GM23338 (cell line): ENCODE measurements at regions not wholly inside any gene's neighbourhood (a gene's known extent, or its start where the extent isn't known, plus 50 kb on each side); places are given as distances from the start of the nearest gene placed in this dataset.

ENCODE experiments used
- ATAC-seq: fragments of 200-7000 bp; cut with Tn5 transposase; 3 replicates; pipeline ENCODE4 v1.9.1; 2020
- DNase-seq: peaks from one replicate; pipeline ENCODE4 v3.0.0-alpha.2; 2015; ENCODE audit warnings: low spot score
- H2AFZ ChIP-seq: fragments of 200-600 bp; sonication (generic); 2 replicates; pipeline ENCODE4 v1.8.0; 2016; ENCODE audit warnings: antibody characterized with exemption, mild to moderate bottlenecking, moderate library complexity
- H3F3A ChIP-seq: fragments of 200-600 bp; sonication (generic); replicated peaks from 2 replicates; pipeline ENCODE4 v1.8.0; 2017; ENCODE audit warnings: antibody characterized with exemption, mixed run types, low read depth
- H3K27ac ChIP-seq: fragments of 200-600 bp; sonication (generic); 2 replicates; pipeline ENCODE4 v1.6.1; 2016; ENCODE audit warnings: low read depth
- H3K27me3 ChIP-seq: fragments of 200-600 bp; sonication (generic); 2 replicates; pipeline ENCODE4 v1.8.0; 2016; ENCODE audit warnings: mild to moderate bottlenecking, mixed run types, moderate library complexity; ENCODE audit not compliant: insufficient read depth
- H3K36me3 ChIP-seq: fragments of 200-600 bp; sonication (generic); 2 replicates; pipeline ENCODE4 v1.8.0; 2016; ENCODE audit warnings: mild to moderate bottlenecking; ENCODE audit not compliant: insufficient read depth
- H3K4me1 ChIP-seq: fragments of 200-600 bp; sonication (generic); 2 replicates; pipeline ENCODE4 v1.8.0; 2016; ENCODE audit warnings: mild to moderate bottlenecking, moderate library complexity; ENCODE audit not compliant: insufficient read depth
- H3K4me2 ChIP-seq: fragments of 200-600 bp; sonication (generic); 2 replicates; pipeline ENCODE4 v1.7.1; 2017; ENCODE audit warnings: mixed run types
- H3K4me3 ChIP-seq: fragments of 200-600 bp; sonication (generic); 2 replicates; pipeline ENCODE4 v1.6.1; 2016; ENCODE audit warnings: mixed run types
- H3K79me2 ChIP-seq: fragments of 200-600 bp; sonication (generic); replicated peaks from 2 replicates; pipeline ENCODE4 v1.8.0; 2017; ENCODE audit warnings: mild to moderate bottlenecking; ENCODE audit not compliant: insufficient read depth
- H3K9me2 ChIP-seq: fragments of 200-600 bp; sonication (generic); 2 replicates; pipeline ENCODE4 v1.8.0; 2017; ENCODE audit not compliant: insufficient read depth
- H4K20me1 ChIP-seq: fragments of 200-600 bp; sonication (generic); replicated peaks from 2 replicates; pipeline ENCODE4 v1.8.0; 2017; ENCODE audit warnings: mild to moderate bottlenecking; ENCODE audit not compliant: insufficient read depth
- H3K27ac Mint-ChIP-seq: 2 replicates; pipeline ENCODE4 v1.8.0; 2020; ENCODE audit warnings: inconsistent platforms, mild to moderate bottlenecking, moderate library complexity, mixed read lengths
- H3K27me3 Mint-ChIP-seq: 3 replicates; pipeline ENCODE4 v1.8.0; 2022; ENCODE audit warnings: low read depth, mild to moderate bottlenecking, moderate library complexity, mixed read lengths, inconsistent platforms; ENCODE audit not compliant: insufficient read depth, poor library complexity
- H3K36me3 Mint-ChIP-seq: 3 replicates; pipeline ENCODE4 v1.8.0; 2021; ENCODE audit warnings: low read depth, mild to moderate bottlenecking, inconsistent platforms, moderate library complexity, mixed read lengths
- H3K4me1 Mint-ChIP-seq: 3 replicates; pipeline ENCODE4 v1.8.0; 2020; ENCODE audit warnings: mild to moderate bottlenecking, inconsistent platforms, mixed read lengths
- H3K4me3 Mint-ChIP-seq: 3 replicates; pipeline ENCODE4 v1.8.0; 2021; ENCODE audit warnings: moderate library complexity, mild to moderate bottlenecking, inconsistent platforms, mixed read lengths
- H3K9me3 Mint-ChIP-seq: 3 replicates; pipeline ENCODE4 v1.8.0; 2020; ENCODE audit warnings: moderate library complexity, mild to moderate bottlenecking, inconsistent platforms, mixed read lengths
- CREB1 ChIP-seq: fragments of 250-450 bp; sonication (Bioruptor Pico); IDR thresholded peaks from 2 replicates; pipeline ENCODE4 v1.5.0; 2020; ENCODE audit warnings: low read depth, mild to moderate bottlenecking, moderate library complexity
- ETS1 ChIP-seq: IDR thresholded peaks from 2 replicates; pipeline ENCODE4 v1.6.1; 2016; ENCODE audit warnings: antibody characterized with exemption
- EZH2 ChIP-seq: fragments of 200-600 bp; sonication (generic); IDR thresholded peaks from one replicate; pipeline ENCODE4 v1.8.0; 2017; ENCODE audit warnings: antibody characterized with exemption, mild to moderate bottlenecking, low read depth; ENCODE audit not compliant: unreplicated experiment
- EZH2phosphoT487 ChIP-seq: fragments of 200-600 bp; sonication (generic); IDR thresholded peaks from one replicate; pipeline ENCODE4 v1.8.1; 2018; ENCODE audit warnings: antibody characterized with exemption; ENCODE audit not compliant: unreplicated experiment
- NANOG ChIP-seq: IDR thresholded peaks from 2 replicates; pipeline ENCODE4 v1.6.1; 2016; ENCODE audit warnings: antibody characterized with exemption, borderline replicate concordance
- POLR2AphosphoS5 ChIP-seq: IDR thresholded peaks from 2 replicates; pipeline ENCODE4 v1.6.1; 2016; ENCODE audit warnings: antibody characterized with exemption, low read depth
- STAT1 ChIP-seq: IDR thresholded peaks from one replicate; pipeline ENCODE4 v1.6.1; 2016; ENCODE audit warnings: antibody characterized with exemption; ENCODE audit not compliant: unreplicated experiment
- ZNF114 ChIP-seq: fragments of 250-450 bp; sonication (Bioruptor Pico); IDR thresholded peaks from 2 replicates; pipeline ENCODE4 v1.5.0; 2020; ENCODE audit warnings: mild to moderate bottlenecking, moderate library complexity
- ZNF462 ChIP-seq: fragments of 250-450 bp; sonication (Bioruptor Pico); IDR thresholded peaks from 2 replicates; pipeline ENCODE4 v1.5.0; 2020; ENCODE audit warnings: mild to moderate bottlenecking, moderate library complexity

DNA sequence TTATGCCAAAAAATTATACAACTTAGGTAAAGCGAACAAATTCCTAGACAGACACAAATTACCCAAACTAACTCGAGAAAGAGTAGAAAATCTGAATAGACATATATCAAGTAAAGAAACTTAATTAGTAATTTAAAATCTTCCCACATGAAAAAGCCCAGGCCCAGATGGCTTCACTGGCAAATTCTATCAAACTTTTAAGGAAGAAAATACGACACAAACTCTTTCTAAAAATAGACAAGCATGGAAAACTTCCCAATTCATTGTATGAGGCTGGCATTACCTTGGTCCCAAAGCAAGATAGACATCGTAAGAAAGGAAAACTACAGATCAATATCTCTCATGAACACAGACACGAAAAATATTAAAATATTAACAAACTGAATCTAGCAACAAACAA, 135.3 kb downstream of the DRD1 start (continued):
- TF ChIP-seq ZNF462 (CRISPR knock-in tag) = no peak
- no peak for TF ChIP-seq STAT1
- TF ChIP-seq ETS1 = no peak
- no peak for TF ChIP-seq EZH2phosphoT487

- no peak for DNase-seq
- Histone ChIP-seq H3K4me2 (no peak overlapping the region), H3K9me2 (0 out of 2 replicates have a peak, but pooled peaks cover 4% of the 10 kb centered on the region), H2AFZ (no peak overlapping the region), H3K27me3 (no peaks in the 10 kb centered on the region), H3K4me1 (no peaks in the 10 kb centered on the region), H3K36me3 (no peaks in the 10 kb centered on the region), H3K27ac (no peak overlapping the region), H3K4me3 (no peak overlapping the region), H3F3A (no peaks in the 10 kb centered on the region), H3K79me2 (no peaks in the 10 kb centered on the region), H4K20me1 (no peaks in the 10 kb centered on the region)
- no peaks in the 10 kb centered on the region for H3K9me3 Mint-ChIP-seq
- H3K36me3 Mint-ChIP-seq = no peaks in the 10 kb centered on the region
- no peak overlapping the region for H3K27ac Mint-ChIP-seq
- no peaks in the 10 kb centered on the region for H3K27me3 Mint-ChIP-seq
- no peak for ATAC-seq
- no peak overlapping the region for H3K4me3 Mint-ChIP-seq
- no peaks in the 10 kb centered on the region for H3K4me1 Mint-ChIP-seq
- TF ChIP-seq POLR2AphosphoS5 = no peak
- no peak for TF ChIP-seq EZH2phosphoT487
- no peak for TF ChIP-seq NANOG
- no peak for TF ChIP-seq EZH2
- no peak for TF ChIP-seq STAT1
- no peak for TF ChIP-seq CREB1 (CRISPR knock-in tag)
- TF ChIP-seq ZNF114 (CRISPR knock-in tag) = no peak
- no peak for TF ChIP-seq ZNF462 (CRISPR knock-in tag)
These were observed 137.6 kb downstream of the DRD1 start for GRCh38 chr5:175306381-175306780.
